Tibial nerve (tissue), 3 donors: ENCODE measurements at regions not wholly inside any gene's neighbourhood (a gene's known extent, or its start where the extent isn't known, plus 50 kb on each side); places are given as distances from the start of the nearest gene placed in this dataset.

Experiments used
- POLR2A ChIP-seq, 2 donors: fragments of 450-650 bp; IDR thresholded peaks; one replicate each; pipeline ENCODE4 v1.6.1; 2017; ENCODE audit warnings: antibody characterized with exemption in 2 of 2, mild to moderate bottlenecking in 2 of 2, moderate library complexity in 2 of 2
- TF ChIP-seq, protein P1 (sequence below), 5 experiments: fragments of 200-600 bp in 3 of 5; fragments of 450-650 bp in 2 of 5; sonication (generic) in 3 of 5; IDR thresholded peaks; one replicate each; pipeline ENCODE4 v1.5.1; 2016 to 2019; ENCODE audit warnings: antibody characterized with exemption in 5 of 5, mild to moderate bottlenecking in 3 of 5, moderate library complexity in 2 of 5

DNA sequence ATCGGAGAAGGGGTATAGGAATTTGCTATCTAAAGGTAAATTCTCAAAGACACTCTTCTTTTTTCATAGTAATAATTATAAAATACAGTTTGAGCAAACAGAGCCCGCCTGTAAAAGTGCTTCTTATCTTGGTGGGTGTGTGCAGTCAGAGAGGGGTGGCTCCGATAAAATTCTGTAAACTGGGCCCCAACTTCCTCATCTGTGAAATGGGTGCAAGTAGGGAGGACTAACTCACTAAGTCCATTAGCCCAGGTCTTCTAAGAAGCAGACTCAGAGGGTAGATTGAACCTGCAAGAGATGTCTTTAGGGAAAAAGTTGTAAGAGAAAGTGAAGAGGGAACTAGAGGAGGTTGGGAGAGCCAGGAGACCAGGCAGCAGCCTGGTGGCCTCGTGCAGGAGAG is 245.8 kb upstream of the RREB1 start:
- TF ChIP-seq, protein P1, sequence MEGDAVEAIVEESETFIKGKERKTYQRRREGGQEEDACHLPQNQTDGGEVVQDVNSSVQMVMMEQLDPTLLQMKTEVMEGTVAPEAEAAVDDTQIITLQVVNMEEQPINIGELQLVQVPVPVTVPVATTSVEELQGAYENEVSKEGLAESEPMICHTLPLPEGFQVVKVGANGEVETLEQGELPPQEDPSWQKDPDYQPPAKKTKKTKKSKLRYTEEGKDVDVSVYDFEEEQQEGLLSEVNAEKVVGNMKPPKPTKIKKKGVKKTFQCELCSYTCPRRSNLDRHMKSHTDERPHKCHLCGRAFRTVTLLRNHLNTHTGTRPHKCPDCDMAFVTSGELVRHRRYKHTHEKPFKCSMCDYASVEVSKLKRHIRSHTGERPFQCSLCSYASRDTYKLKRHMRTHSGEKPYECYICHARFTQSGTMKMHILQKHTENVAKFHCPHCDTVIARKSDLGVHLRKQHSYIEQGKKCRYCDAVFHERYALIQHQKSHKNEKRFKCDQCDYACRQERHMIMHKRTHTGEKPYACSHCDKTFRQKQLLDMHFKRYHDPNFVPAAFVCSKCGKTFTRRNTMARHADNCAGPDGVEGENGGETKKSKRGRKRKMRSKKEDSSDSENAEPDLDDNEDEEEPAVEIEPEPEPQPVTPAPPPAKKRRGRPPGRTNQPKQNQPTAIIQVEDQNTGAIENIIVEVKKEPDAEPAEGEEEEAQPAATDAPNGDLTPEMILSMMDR (IDR thresholded peaks at IDR 0.05): no peak
- TF ChIP-seq POLR2A (IDR thresholded peaks at IDR 0.05): no peak
